Endothelial cell of umbilical vein (primary cell): ENCODE measurements at regions not wholly inside any gene's neighbourhood (a gene's known extent, or its start where the extent isn't known, plus 50 kb on each side); places are given as distances from the start of the nearest gene placed in this dataset.

Experiments used
- BruUV-seq: library from RNA; stranded (reverse); fragments of 400-500 nt; replicated peaks from 2 replicates; lab custom pipeline; 2021; lab: Mats Ljungman, UMichigan
- CTCF ChIA-PET: fragments of 300-600, 350-600 bp; sonication (Branson Sonifier 250); formaldehyde crosslinking; loops from one replicate; lab custom pipeline; 2021; ENCODE audit warnings: antibody characterized with exemption, inconsistent platforms; lab: Charles Lee
- POLR2A ChIA-PET: fragments of 300-600, 350-600 bp; sonication (Branson Sonifier 250); formaldehyde crosslinking; loops from one replicate; lab custom pipeline; 2021; ENCODE audit warnings: antibody characterized with exemption, inconsistent platforms; lab: Charles Lee
- DNase-seq: peaks from one replicate; pipeline ENCODE4 v3.0.0-alpha.2; 2011; ENCODE audit warnings: low read depth, low spot score
- FAIRE-seq: peaks from 2 replicates; lab custom pipeline; 2011; peaks lifted over from hg19 to GRCh38; lab: Jason Lieb, UNC
- H2AFZ ChIP-seq: 2 replicates; pipeline ENCODE4 v1.6.0; 2012; ENCODE audit warnings: low read depth, low read length, control low read depth, inconsistent platforms
- H3K27ac ChIP-seq: 2 replicates; pipeline ENCODE4 v1.5.1; 2011; ENCODE audit warnings: low read depth, mild to moderate bottlenecking, control low read depth, low read length, moderate library complexity; ENCODE audit not compliant: insufficient read depth
- H3K27me3 ChIP-seq, 2 experiments: 2 replicates each; pipeline versions ENCODE4 v1.6.0 to v1.6.1; 2011; ENCODE audit warnings: low read length in 2 of 2, mixed read lengths in 1 of 2; ENCODE audit not compliant: control insufficient read depth in 2 of 2, insufficient read depth in 2 of 2
- H3K36me3 ChIP-seq, 2 experiments: 2 replicates in 1 of 2; 3 replicates in 1 of 2; pipeline ENCODE4 v1.5.1; 2011; ENCODE audit warnings: low read length in 2 of 2, mild to moderate bottlenecking in 1 of 2, moderate library complexity in 1 of 2; ENCODE audit not compliant: control insufficient read depth in 2 of 2, insufficient read depth in 2 of 2; ENCODE audit errors: extremely low read depth in 1 of 2
- H3K4me1 ChIP-seq: 3 replicates; pipeline ENCODE4 v1.5.1; 2011; ENCODE audit warnings: mild to moderate bottlenecking, low read length; ENCODE audit not compliant: control insufficient read depth, insufficient read depth; ENCODE audit errors: extremely low read depth
- H3K4me2 ChIP-seq: 2 replicates; pipeline ENCODE4 v1.6.1; 2011; ENCODE audit warnings: low read length, control low read depth, mixed read lengths; ENCODE audit not compliant: insufficient read depth
- H3K4me3 ChIP-seq, 3 experiments: fragments of 200-600 bp in 1 of 3; sonication (generic), shearing (Covaris generic) in 1 of 3; replicated peaks in 1 of 3; 2 replicates each; pipeline ENCODE4 v1.5.1; 2011 to 2016; ENCODE audit warnings: control low read depth in 3 of 3, low read length in 3 of 3, mild to moderate bottlenecking in 2 of 3, inconsistent platforms in 1 of 3, low read depth in 1 of 3, moderate library complexity in 1 of 3; ENCODE audit not compliant: insufficient read depth in 1 of 3
- H3K79me2 ChIP-seq: 2 replicates; pipeline ENCODE4 v1.6.0; 2012; ENCODE audit warnings: low read length, inconsistent platforms; ENCODE audit not compliant: control insufficient read depth, insufficient read depth
- H3K9ac ChIP-seq: replicated peaks from 2 replicates; pipeline ENCODE3; 2011; ENCODE audit warnings: low read length, control low read depth; ENCODE audit not compliant: insufficient read depth; ENCODE audit errors: extremely low read depth
- H3K9me1 ChIP-seq: replicated peaks from 3 replicates; pipeline ENCODE4 v1.6.0; 2011; ENCODE audit warnings: mild to moderate bottlenecking, low read length; ENCODE audit not compliant: control insufficient read depth, insufficient read depth; ENCODE audit errors: extremely low read depth
- H3K9me3 ChIP-seq: replicated peaks from 2 replicates; pipeline ENCODE4 v1.5.1; 2012; ENCODE audit warnings: low read length, inconsistent platforms; ENCODE audit not compliant: control insufficient read depth, insufficient read depth
- H4K20me1 ChIP-seq: replicated peaks from 2 replicates; pipeline ENCODE3; 2011; ENCODE audit warnings: mild to moderate bottlenecking, low read length; ENCODE audit not compliant: control insufficient read depth, insufficient read depth; ENCODE audit errors: extremely low read depth
- EZH2 ChIP-seq: IDR thresholded peaks from 2 replicates; pipeline ENCODE4 v1.6.1; 2012; ENCODE audit warnings: borderline replicate concordance, low read depth, mild to moderate bottlenecking, moderate library complexity, low read length, inconsistent platforms; ENCODE audit not compliant: severe bottlenecking
- FOS ChIP-seq: IDR thresholded peaks from 2 replicates; pipeline ENCODE4 v1.6.1; 2011; ENCODE audit warnings: mild to moderate bottlenecking, low read length, moderate library complexity, borderline replicate concordance; ENCODE audit not compliant: insufficient read depth
- GATA2 ChIP-seq: IDR thresholded peaks from 2 replicates; pipeline ENCODE4 v1.7.0; 2011; ENCODE audit warnings: low read depth, mild to moderate bottlenecking, moderate library complexity, mixed read lengths, low read length; ENCODE audit not compliant: insufficient read length, insufficient read depth
- JUN ChIP-seq: IDR thresholded peaks from 2 replicates; pipeline ENCODE4 v1.6.1; 2011; ENCODE audit warnings: borderline replicate concordance, low read depth; ENCODE audit not compliant: insufficient read length, insufficient read depth
- MAX ChIP-seq: IDR thresholded peaks from 2 replicates; pipeline ENCODE4 v1.6.1; 2011; ENCODE audit not compliant: insufficient read depth, insufficient read length
- MYC ChIP-seq: IDR thresholded peaks from one replicate; pipeline ENCODE4 v1.6.1; 2011; ENCODE audit warnings: mild to moderate bottlenecking, low read depth, low read length
- POLR2A ChIP-seq: IDR thresholded peaks from 2 replicates; pipeline ENCODE4 v1.6.1; 2012; ENCODE audit warnings: low read depth, mild to moderate bottlenecking, control low read depth, low read length
- POLR2AphosphoS5 ChIP-seq: IDR thresholded peaks from 2 replicates; pipeline ENCODE4 v1.6.1; 2012; ENCODE audit warnings: low read depth, mild to moderate bottlenecking, control low read depth, low read length, moderate library complexity; ENCODE audit not compliant: insufficient read depth
- dilution Hi-C: fragments of 300-500 bp; cut with MboI; formaldehyde crosslinking; loops from one replicate; pipeline ENCODE4 v1.15.0; 2019; ENCODE audit warnings: low sequenced_read_pairs; ENCODE audit not compliant: extremely low pct_ligation_motif_present
- intact Hi-C: fragments of 100-400 bp; cut with micrococcal nuclease; formaldehyde crosslinking; loops from one replicate; pipeline ENCODE4 v1.10.0; 2022
- TF ChIP-seq, protein P1 (sequence below), 2 donors: IDR thresholded peaks; 1 replicate in 1 of 2; 2 replicates in 1 of 2; pipeline ENCODE4 v1.5.1; 2011; ENCODE audit warnings: low read length in 2 of 2, mild to moderate bottlenecking in 2 of 2, moderate library complexity in 2 of 2, control low read depth in 1 of 2, inconsistent platforms in 1 of 2, low read depth in 1 of 2; ENCODE audit not compliant: insufficient read depth in 1 of 2; ENCODE audit errors: extremely low read depth in 1 of 2

GRCh38 chr5:19258686-19259085, 729.3 kb downstream of the CDH18 start:
- ChIA-PET POLR2A (no interaction called here), CTCF (no interaction called here)
- Histone ChIP-seq H3K27me3 (no peaks in the 10 kb centered on the region), H3K4me1 (no peaks in the 10 kb centered on the region), H3K27ac (no peak overlapping the region), H3K9me1 (no peaks in the 10 kb centered on the region), H2AFZ (no peak overlapping the region), H3K9ac (no peak overlapping the region), H3K4me3 (no peak overlapping the region), H3K9me3 (no peaks in the 10 kb centered on the region), H4K20me1 (no peaks in the 10 kb centered on the region), H3K79me2 (no peaks in the 10 kb centered on the region), H3K36me3 (no peaks in the 10 kb centered on the region), H3K4me2 (no peak overlapping the region)
- FAIRE-seq, result no peak
- no TSS peak for BruUV-seq
- intact Hi-C loops (no loop called here), dilution Hi-C loops (no loop called here)
- DNase-seq, result no peak
- TF ChIP-seq JUN (no peak), MYC (no peak), FOS (no peak), GATA2 (no peak), POLR2A (no peak), MAX (no peak), EZH2 (no peak), POLR2AphosphoS5 (no peak)
- TF ChIP-seq, protein P1, sequence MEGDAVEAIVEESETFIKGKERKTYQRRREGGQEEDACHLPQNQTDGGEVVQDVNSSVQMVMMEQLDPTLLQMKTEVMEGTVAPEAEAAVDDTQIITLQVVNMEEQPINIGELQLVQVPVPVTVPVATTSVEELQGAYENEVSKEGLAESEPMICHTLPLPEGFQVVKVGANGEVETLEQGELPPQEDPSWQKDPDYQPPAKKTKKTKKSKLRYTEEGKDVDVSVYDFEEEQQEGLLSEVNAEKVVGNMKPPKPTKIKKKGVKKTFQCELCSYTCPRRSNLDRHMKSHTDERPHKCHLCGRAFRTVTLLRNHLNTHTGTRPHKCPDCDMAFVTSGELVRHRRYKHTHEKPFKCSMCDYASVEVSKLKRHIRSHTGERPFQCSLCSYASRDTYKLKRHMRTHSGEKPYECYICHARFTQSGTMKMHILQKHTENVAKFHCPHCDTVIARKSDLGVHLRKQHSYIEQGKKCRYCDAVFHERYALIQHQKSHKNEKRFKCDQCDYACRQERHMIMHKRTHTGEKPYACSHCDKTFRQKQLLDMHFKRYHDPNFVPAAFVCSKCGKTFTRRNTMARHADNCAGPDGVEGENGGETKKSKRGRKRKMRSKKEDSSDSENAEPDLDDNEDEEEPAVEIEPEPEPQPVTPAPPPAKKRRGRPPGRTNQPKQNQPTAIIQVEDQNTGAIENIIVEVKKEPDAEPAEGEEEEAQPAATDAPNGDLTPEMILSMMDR (IDR thresholded peaks at IDR 0.05; ENCODE audit: extremely low read depth in 1 of 2, insufficient read depth in 1 of 2, low read depth in 1 of 2, low read length in 2 of 2), result no peak
